ENCODE measurements at regions not wholly inside any gene's neighbourhood (a gene's known extent, or its start where the extent isn't known, plus 50 kb on each side); places are given as distances from the start of the nearest gene placed in this dataset.

GRCh38 chr20:11338496-11339306 lies 579.0 kb upstream of the BTBD3 start:
- ATAC-seq: no peak
- TF ChIP-seq ZFP3 (CRISPR knock-in tag; IDR thresholded peaks at IDR 0.05) (no peak), ISL1 (CRISPR knock-in tag; IDR thresholded peaks at IDR 0.05) (no peak), SNAI2 (CRISPR knock-in tag; IDR thresholded peaks at IDR 0.05) (no peak), TCF4 (CRISPR knock-in tag; IDR thresholded peaks at IDR 0.05; ENCODE audit: borderline replicate concordance) (no peak), BACH2 (CRISPR knock-in tag; IDR thresholded peaks at IDR 0.05; ENCODE audit: borderline replicate concordance) (no peak), GLIS3 (CRISPR knock-in tag; IDR thresholded peaks at IDR 0.05) (no peak), RARB (CRISPR knock-in tag; IDR thresholded peaks at IDR 0.05) (no peak), PATZ1 (CRISPR knock-in tag; IDR thresholded peaks at IDR 0.05; ENCODE audit: borderline replicate concordance) (no peak), TOX (CRISPR knock-in tag; IDR thresholded peaks at IDR 0.05; ENCODE audit: borderline replicate concordance) (no peak), ZNF70 (CRISPR knock-in tag; IDR thresholded peaks at IDR 0.05) (no peak), ZNF8 (CRISPR knock-in tag; IDR thresholded peaks at IDR 0.05) (no peak), ARNTL (CRISPR knock-in tag; IDR thresholded peaks at IDR 0.05; ENCODE audit: borderline replicate concordance, low read depth) (no peak), PPARA (CRISPR knock-in tag; IDR thresholded peaks at IDR 0.05; ENCODE audit: borderline replicate concordance) (no peak), ZFP30 (CRISPR knock-in tag; IDR thresholded peaks at IDR 0.05) (no peak), OSR1 (CRISPR knock-in tag; IDR thresholded peaks at IDR 0.05) (no peak)
- TF ChIP-seq, protein P1, sequence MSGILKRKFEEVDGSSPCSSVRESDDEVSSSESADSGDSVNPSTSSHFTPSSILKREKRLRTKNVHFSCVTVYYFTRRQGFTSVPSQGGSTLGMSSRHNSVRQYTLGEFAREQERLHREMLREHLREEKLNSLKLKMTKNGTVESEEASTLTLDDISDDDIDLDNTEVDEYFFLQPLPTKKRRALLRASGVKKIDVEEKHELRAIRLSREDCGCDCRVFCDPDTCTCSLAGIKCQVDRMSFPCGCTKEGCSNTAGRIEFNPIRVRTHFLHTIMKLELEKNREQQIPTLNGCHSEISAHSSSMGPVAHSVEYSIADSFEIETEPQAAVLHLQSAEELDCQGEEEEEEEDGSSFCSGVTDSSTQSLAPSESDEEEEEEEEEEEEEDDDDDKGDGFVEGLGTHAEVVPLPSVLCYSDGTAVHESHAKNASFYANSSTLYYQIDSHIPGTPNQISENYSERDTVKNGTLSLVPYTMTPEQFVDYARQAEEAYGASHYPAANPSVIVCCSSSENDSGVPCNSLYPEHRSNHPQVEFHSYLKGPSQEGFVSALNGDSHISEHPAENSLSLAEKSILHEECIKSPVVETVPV (CRISPR knock-in tag; IDR thresholded peaks at IDR 0.05): no peak

DNA sequence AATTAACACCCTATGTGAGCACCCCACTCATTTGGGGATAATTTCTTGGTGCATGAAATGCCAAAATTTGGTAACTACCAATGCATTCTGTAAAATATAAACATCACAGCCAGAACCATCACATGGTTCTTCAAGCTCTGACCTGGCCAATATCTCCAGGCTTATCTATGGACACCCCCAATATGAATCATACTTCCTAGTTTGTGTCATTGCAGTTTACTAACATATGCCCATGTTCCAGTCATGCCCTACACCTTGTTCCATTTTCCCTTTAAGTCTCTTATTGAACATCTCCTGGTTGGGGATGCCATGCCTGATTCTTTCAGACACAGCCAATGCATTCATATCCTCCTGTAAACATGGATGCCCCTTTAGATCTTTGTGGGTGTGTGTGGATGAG lies 572.8 kb upstream of the BTBD3 start:
- ATAC-seq: no peak
- TF ChIP-seq, protein P2, sequence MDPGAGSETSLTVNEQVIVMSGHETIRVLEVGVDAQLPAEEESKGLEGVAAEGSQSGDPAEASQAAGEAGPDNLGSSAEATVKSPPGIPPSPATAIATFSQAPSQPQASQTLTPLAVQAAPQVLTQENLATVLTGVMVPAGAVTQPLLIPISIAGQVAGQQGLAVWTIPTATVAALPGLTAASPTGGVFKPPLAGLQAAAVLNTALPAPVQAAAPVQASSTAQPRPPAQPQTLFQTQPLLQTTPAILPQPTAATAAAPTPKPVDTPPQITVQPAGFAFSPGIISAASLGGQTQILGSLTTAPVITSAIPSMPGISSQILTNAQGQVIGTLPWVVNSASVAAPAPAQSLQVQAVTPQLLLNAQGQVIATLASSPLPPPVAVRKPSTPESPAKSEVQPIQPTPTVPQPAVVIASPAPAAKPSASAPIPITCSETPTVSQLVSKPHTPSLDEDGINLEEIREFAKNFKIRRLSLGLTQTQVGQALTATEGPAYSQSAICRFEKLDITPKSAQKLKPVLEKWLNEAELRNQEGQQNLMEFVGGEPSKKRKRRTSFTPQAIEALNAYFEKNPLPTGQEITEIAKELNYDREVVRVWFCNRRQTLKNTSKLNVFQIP (CRISPR knock-in tag; IDR thresholded peaks at IDR 0.05; ENCODE audit: borderline replicate concordance, low read depth): no peak

- TF ChIP-seq TOX (CRISPR knock-in tag; IDR thresholded peaks at IDR 0.05; ENCODE audit: borderline replicate concordance) (no peak), SNAI2 (CRISPR knock-in tag; IDR thresholded peaks at IDR 0.05) (no peak), PATZ1 (CRISPR knock-in tag; IDR thresholded peaks at IDR 0.05; ENCODE audit: borderline replicate concordance) (no peak), GLIS3 (CRISPR knock-in tag; IDR thresholded peaks at IDR 0.05) (no peak), ZFP3 (CRISPR knock-in tag; IDR thresholded peaks at IDR 0.05) (no peak), TCF4 (CRISPR knock-in tag; IDR thresholded peaks at IDR 0.05; ENCODE audit: borderline replicate concordance) (no peak), ZNF8 (CRISPR knock-in tag; IDR thresholded peaks at IDR 0.05) (no peak), PPARA (CRISPR knock-in tag; IDR thresholded peaks at IDR 0.05; ENCODE audit: borderline replicate concordance) (no peak), ZNF565 (CRISPR knock-in tag; conservative IDR thresholded peaks at IDR 0.05; ENCODE audit: low read depth) (no peak), ZC3H10 (CRISPR knock-in tag; IDR thresholded peaks at IDR 0.05) (no peak), OSR1 (CRISPR knock-in tag; IDR thresholded peaks at IDR 0.05) (no peak), BACH2 (CRISPR knock-in tag; IDR thresholded peaks at IDR 0.05; ENCODE audit: borderline replicate concordance) (no peak), ARNTL (CRISPR knock-in tag; IDR thresholded peaks at IDR 0.05; ENCODE audit: borderline replicate concordance, low read depth) (no peak), CSDC2 (CRISPR knock-in tag; IDR thresholded peaks at IDR 0.05) (no peak), RARB (CRISPR knock-in tag; IDR thresholded peaks at IDR 0.05) (no peak)
- TF ChIP-seq, protein P2 (CRISPR knock-in tag; IDR thresholded peaks at IDR 0.05; ENCODE audit: borderline replicate concordance, low read depth): no peak
- TF ChIP-seq, protein P3, sequence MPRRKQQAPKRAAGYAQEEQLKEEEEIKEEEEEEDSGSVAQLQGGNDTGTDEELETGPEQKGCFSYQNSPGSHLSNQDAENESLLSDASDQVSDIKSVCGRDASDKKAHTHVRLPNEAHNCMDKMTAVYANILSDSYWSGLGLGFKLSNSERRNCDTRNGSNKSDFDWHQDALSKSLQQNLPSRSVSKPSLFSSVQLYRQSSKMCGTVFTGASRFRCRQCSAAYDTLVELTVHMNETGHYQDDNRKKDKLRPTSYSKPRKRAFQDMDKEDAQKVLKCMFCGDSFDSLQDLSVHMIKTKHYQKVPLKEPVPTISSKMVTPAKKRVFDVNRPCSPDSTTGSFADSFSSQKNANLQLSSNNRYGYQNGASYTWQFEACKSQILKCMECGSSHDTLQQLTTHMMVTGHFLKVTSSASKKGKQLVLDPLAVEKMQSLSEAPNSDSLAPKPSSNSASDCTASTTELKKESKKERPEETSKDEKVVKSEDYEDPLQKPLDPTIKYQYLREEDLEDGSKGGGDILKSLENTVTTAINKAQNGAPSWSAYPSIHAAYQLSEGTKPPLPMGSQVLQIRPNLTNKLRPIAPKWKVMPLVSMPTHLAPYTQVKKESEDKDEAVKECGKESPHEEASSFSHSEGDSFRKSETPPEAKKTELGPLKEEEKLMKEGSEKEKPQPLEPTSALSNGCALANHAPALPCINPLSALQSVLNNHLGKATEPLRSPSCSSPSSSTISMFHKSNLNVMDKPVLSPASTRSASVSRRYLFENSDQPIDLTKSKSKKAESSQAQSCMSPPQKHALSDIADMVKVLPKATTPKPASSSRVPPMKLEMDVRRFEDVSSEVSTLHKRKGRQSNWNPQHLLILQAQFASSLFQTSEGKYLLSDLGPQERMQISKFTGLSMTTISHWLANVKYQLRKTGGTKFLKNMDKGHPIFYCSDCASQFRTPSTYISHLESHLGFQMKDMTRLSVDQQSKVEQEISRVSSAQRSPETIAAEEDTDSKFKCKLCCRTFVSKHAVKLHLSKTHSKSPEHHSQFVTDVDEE (CRISPR knock-in tag; IDR thresholded peaks at IDR 0.05): no peak
- TF ChIP-seq, protein P1 (CRISPR knock-in tag; IDR thresholded peaks at IDR 0.05): no peak
- ATAC-seq: no peak
Measured at GRCh38 chr20:11347738-11348137, 570.0 kb upstream of the BTBD3 start.
